ENCODE measurements at regions not wholly inside any gene's neighbourhood (a gene's known extent, or its start where the extent isn't known, plus 50 kb on each side); places are given as distances from the start of the nearest gene placed in this dataset.
"Not testable (repeated sequence)": the region's sequence is repeated elsewhere in the genome, so short reads cannot be mapped to it uniquely, and the experiment has no call there.

DNA sequence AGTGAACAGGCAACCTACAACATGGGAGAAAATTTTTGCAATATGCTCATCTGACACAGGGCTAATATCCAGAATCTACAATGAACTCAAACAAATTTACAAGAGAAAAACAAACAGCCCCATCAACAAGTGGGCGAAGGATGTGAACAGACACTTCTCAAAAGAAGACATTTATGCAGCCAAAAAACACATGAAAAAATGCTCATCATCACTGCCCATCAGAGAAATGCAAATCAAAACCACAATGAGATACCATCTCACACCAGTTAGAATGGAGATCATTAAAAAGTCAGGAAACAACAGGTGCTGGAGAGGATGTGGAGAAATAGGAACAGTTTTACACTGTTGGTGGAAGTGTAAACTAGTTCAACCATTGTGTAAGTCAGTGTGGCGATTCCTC is 76.7 kb upstream of the NMU start:
- TF ChIP-seq, protein P1, sequence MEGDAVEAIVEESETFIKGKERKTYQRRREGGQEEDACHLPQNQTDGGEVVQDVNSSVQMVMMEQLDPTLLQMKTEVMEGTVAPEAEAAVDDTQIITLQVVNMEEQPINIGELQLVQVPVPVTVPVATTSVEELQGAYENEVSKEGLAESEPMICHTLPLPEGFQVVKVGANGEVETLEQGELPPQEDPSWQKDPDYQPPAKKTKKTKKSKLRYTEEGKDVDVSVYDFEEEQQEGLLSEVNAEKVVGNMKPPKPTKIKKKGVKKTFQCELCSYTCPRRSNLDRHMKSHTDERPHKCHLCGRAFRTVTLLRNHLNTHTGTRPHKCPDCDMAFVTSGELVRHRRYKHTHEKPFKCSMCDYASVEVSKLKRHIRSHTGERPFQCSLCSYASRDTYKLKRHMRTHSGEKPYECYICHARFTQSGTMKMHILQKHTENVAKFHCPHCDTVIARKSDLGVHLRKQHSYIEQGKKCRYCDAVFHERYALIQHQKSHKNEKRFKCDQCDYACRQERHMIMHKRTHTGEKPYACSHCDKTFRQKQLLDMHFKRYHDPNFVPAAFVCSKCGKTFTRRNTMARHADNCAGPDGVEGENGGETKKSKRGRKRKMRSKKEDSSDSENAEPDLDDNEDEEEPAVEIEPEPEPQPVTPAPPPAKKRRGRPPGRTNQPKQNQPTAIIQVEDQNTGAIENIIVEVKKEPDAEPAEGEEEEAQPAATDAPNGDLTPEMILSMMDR (IDR thresholded peaks at IDR 0.05; ENCODE audit: low read depth, low read length, poor library complexity, severe bottlenecking), result not testable (repeated sequence)
- TF ChIP-seq EZH2phosphoT487 (IDR thresholded peaks at IDR 0.05; ENCODE audit: borderline replicate concordance, low read length), result not testable (repeated sequence)
